Progenitor cell of endocrine pancreas (in vitro differentiated cells): ENCODE measurements at regions not wholly inside any gene's neighbourhood (a gene's known extent, or its start where the extent isn't known, plus 50 kb on each side); places are given as distances from the start of the nearest gene placed in this dataset.
A peak's percentile ranks its signal among the peaks of the same experiment; 100 is the strongest.

Experiments used
- DNase-seq: peaks from one replicate; pipeline ENCODE4 v3.0.0; 2021; ENCODE audit warnings: low spot score; ENCODE audit not compliant: unreplicated experiment
- H3K27ac Mint-ChIP-seq: 2 replicates; pipeline ENCODE4 v1.8.0; 2021; ENCODE audit warnings: mild to moderate bottlenecking, moderate library complexity, mixed read lengths
- H3K27me3 Mint-ChIP-seq: 2 replicates; pipeline ENCODE4 v1.8.0; 2021; ENCODE audit warnings: mixed read lengths
- H3K36me3 Mint-ChIP-seq: 2 replicates; pipeline ENCODE4 v1.8.0; 2022; ENCODE audit warnings: mixed read lengths; ENCODE audit not compliant: insufficient read depth
- H3K4me1 Mint-ChIP-seq: 2 replicates; pipeline ENCODE4 v1.8.0; 2021; ENCODE audit warnings: low read depth, mixed read lengths
- H3K4me3 Mint-ChIP-seq: 2 replicates; pipeline ENCODE4 v1.8.0; 2021; ENCODE audit warnings: low read depth, mild to moderate bottlenecking, moderate library complexity, mixed read lengths
- H3K9me3 Mint-ChIP-seq: 2 replicates; pipeline ENCODE4 v1.8.0; 2021; ENCODE audit warnings: low read depth, mixed read lengths
- TF ChIP-seq, protein P1 (sequence below): fragments of 200-600 bp; sonication (generic); IDR thresholded peaks from one replicate; pipeline ENCODE4 v1.5.0; 2021; ENCODE audit warnings: antibody characterized with exemption, mild to moderate bottlenecking; ENCODE audit not compliant: unreplicated experiment

DNA sequence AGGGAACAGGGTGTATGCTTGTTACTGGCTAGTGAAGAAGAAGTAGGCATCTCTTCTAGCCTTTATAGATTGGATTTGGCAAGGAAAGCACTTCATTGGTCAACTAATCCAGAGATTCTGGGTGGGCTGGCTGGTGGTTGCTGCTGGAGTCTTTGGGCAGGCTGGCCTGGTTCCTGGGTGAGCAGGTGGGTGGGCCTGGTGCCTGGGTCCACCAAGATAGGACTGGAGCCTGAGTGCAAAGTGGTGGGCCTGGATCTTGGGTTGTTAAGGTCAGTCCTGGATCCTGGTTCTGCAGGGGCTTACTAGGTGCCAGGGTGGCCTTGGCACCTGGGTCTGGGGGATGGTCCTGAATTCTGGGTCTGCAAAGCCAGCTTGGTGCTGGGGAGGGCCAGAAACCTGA, 482.4 kb upstream of the GHITM start:
- TF ChIP-seq, protein P1, sequence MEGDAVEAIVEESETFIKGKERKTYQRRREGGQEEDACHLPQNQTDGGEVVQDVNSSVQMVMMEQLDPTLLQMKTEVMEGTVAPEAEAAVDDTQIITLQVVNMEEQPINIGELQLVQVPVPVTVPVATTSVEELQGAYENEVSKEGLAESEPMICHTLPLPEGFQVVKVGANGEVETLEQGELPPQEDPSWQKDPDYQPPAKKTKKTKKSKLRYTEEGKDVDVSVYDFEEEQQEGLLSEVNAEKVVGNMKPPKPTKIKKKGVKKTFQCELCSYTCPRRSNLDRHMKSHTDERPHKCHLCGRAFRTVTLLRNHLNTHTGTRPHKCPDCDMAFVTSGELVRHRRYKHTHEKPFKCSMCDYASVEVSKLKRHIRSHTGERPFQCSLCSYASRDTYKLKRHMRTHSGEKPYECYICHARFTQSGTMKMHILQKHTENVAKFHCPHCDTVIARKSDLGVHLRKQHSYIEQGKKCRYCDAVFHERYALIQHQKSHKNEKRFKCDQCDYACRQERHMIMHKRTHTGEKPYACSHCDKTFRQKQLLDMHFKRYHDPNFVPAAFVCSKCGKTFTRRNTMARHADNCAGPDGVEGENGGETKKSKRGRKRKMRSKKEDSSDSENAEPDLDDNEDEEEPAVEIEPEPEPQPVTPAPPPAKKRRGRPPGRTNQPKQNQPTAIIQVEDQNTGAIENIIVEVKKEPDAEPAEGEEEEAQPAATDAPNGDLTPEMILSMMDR: no peak
- no peak for DNase-seq
- H3K27me3 Mint-ChIP-seq: no peaks in the 10 kb centered on the region
- H3K4me3 Mint-ChIP-seq: no peak overlapping the region
- peak overlapping the region; percentile 11 for H3K27ac Mint-ChIP-seq
- no peaks in the 10 kb centered on the region for H3K4me1 Mint-ChIP-seq
- peaks cover 13% of the 10 kb centered on the region for H3K9me3 Mint-ChIP-seq
- no peaks in the 10 kb centered on the region for H3K36me3 Mint-ChIP-seq

DNA sequence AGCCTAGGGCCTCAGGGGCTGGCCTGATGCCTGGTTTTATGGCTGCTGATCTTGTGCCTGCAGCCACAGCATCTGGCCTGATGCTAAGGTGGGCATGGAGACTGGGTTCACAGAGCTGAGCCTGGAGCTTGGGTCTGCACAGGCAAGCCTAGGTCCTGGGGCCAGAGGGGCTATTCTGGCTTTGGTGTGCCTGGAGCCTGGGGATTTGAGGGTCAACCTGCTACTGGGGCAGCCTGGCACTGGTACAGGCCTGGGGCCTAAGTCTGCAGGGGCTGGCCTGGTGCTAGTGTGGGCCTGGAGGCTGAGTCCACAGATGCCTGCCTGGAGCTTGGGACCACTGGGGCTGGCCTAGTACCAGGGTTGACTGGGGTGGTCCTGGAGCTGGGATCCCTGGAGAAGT, 481.8 kb upstream of the GHITM start:
- Mint-ChIP-seq H3K4me3 (no peak overlapping the region), H3K36me3 (no peaks in the 10 kb centered on the region)

DNA sequence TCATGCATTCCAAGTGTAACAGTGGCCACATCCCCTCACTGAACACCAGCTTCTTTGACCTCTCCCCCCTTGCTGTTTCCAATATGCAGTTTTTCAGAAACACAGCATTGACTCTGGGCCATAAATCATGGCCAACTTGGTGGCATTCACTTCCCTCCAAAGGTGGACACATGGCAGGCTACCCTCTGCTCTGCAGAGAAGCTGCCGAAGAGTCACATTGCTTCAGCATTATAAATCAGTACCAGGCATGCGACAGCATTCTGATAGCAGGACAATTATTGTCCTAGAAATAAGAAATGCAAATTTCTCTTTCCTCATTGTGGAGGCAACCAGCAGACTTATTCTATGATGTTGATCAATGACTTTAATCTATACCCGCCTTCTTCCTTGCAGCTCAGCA, 475.4 kb upstream of the GHITM start:
- Mint-ChIP-seq H3K27ac (no peak overlapping the region), H3K36me3 (no peaks in the 10 kb centered on the region), H3K4me3 (no peak overlapping the region), H3K27me3 (no peaks in the 10 kb centered on the region), H3K4me1 (no peaks in the 10 kb centered on the region), H3K9me3 (no peaks in the 10 kb centered on the region)
- TF ChIP-seq, protein P1: no peak
- no peak for DNase-seq

More for the DNA sequence above, 481.8 kb upstream of the GHITM start:
- Mint-ChIP-seq H3K27me3 (no peaks in the 10 kb centered on the region), H3K9me3 (peaks cover 13% of the 10 kb centered on the region), H3K4me1 (no peaks in the 10 kb centered on the region), H3K27ac (no peak overlapping the region)
- TF ChIP-seq, protein P1: no peak
- no peak for DNase-seq

DNA sequence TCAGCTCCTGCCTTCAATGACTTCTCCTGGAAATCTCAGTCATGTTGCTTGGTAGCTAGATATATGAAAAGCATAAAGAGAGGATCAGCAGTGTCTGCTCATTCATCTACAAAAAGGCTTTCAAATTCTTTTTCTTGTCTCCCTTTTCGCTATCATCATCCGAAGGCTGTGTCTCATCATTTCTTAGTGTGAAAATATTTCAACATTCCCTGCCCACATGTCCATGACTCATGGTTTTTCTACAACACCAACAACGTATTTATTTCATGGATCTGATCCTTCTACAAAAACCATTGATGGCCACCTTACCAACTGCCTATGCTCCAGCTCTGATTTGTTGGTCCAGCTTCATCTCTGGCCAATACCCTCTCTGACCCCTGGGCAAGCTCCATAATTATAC, 472.5 kb upstream of the GHITM start:
- no peaks in the 10 kb centered on the region for H3K4me1 Mint-ChIP-seq
- no peak overlapping the region for H3K4me3 Mint-ChIP-seq
- TF ChIP-seq, protein P1: no peak
- H3K9me3 Mint-ChIP-seq: no peaks in the 10 kb centered on the region
- no peak overlapping the region for H3K27ac Mint-ChIP-seq
- no peaks in the 10 kb centered on the region for H3K27me3 Mint-ChIP-seq
- no peak for DNase-seq
- no peaks in the 10 kb centered on the region for H3K36me3 Mint-ChIP-seq

DNA sequence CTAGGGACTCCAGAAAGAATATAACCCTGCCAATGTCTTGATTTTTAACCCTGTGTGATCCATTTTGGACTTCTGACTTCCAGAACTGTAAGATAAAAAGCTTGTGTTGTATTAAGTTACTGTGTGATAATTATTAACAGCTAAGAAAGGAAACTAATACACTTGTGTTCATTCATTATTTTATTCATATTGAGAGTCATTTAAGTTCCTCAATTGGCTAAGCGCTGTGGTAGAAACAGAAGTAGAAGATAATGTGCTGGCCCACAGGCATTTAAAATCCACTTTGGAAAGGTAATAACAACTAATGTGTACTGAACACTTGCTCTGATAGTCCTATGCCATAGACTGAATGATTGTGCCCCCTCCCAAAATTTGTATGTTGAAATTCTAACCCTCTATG, 471.7 kb upstream of the GHITM start:
- Mint-ChIP-seq H3K27ac (no peak overlapping the region), H3K9me3 (no peaks in the 10 kb centered on the region), H3K4me1 (no peaks in the 10 kb centered on the region), H3K27me3 (no peaks in the 10 kb centered on the region), H3K4me3 (no peak overlapping the region), H3K36me3 (no peaks in the 10 kb centered on the region)
- DNase-seq: no peak
- TF ChIP-seq, protein P1: no peak

DNA sequence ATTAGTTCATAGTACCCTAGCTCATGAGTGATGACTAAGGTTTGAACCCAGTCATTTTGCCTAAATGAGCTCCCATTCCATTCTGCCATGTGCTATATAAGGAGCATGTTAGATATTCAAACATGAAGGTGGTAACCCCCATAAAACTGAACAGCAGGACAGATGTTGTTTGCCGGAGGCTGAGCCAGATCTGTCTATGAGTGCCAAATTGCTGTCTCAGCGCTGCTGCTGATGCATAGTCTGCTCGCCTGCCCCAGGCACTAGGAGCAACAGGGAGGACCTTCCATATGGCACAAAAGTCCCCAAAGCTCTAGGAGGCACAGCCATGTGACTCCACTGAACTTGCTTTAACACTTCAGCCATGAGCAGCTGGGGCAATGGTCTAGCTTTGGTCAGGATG, 466.0 kb upstream of the GHITM start:
- Mint-ChIP-seq H3K36me3 (no peaks in the 10 kb centered on the region), H3K27ac (no peak overlapping the region), H3K27me3 (no peaks in the 10 kb centered on the region), H3K9me3 (no peaks in the 10 kb centered on the region), H3K4me1 (peaks cover under 1% of the 10 kb centered on the region), H3K4me3 (no peak overlapping the region)
- DNase-seq: no peak
- TF ChIP-seq, protein P1: no peak
